Testis (tissue), 2 donors: ENCODE measurements at regions not wholly inside any gene's neighbourhood (a gene's known extent, or its start where the extent isn't known, plus 50 kb on each side); places are given as distances from the start of the nearest gene placed in this dataset.

Experiments used
- DNase-seq: peaks from one replicate; pipeline ENCODE4 v3.0.0-alpha.2; 2019
- H3K27ac ChIP-seq, 2 donors: fragments of 200-600 bp; sonication (generic); one replicate each; pipeline ENCODE4 v1.5.1; 2019
- H3K27me3 ChIP-seq: fragments of 200-600 bp; sonication (generic); one replicate; pipeline ENCODE4 v1.5.1; 2019
- H3K36me3 ChIP-seq: fragments of 200-600 bp; sonication (generic); one replicate; pipeline ENCODE4 v1.5.1; 2017; ENCODE audit warnings: low read depth; ENCODE audit errors: missing control alignments
- H3K4me1 ChIP-seq: fragments of 200-600 bp; sonication (generic); one replicate; pipeline ENCODE4 v1.5.1; 2019
- H3K4me3 ChIP-seq, 2 donors: fragments of 200-600 bp; sonication (generic); one replicate each; pipeline ENCODE4 v1.5.1; 2017 to 2019
- H3K9me3 ChIP-seq: fragments of 200-600 bp; sonication (generic); one replicate; pipeline ENCODE4 v1.5.1; 2017
- POLR2A ChIP-seq: fragments of 450-650 bp; IDR thresholded peaks from one replicate; pipeline ENCODE4 v1.6.1; 2017; ENCODE audit warnings: antibody characterized with exemption, mild to moderate bottlenecking, moderate library complexity
- WGBS, 2 donors: methylation state at CpG; one replicate each; pipeline ENCODE4 v1.1.5; 2018; 5-methylcytosine and 5-hydroxymethylcytosine counted together
- intact Hi-C: fragments of 100-400 bp; cut with DNase I; formaldehyde crosslinking; loops from one replicate; pipeline ENCODE4 v1.15.1; 2023; ENCODE audit warnings: low total_unique reads
- TF ChIP-seq, protein P1 (sequence below), 3 experiments: fragments of 450-650 bp in 2 of 3; fragments of 200-600 bp in 1 of 3; sonication (generic) in 1 of 3; IDR thresholded peaks; one replicate each; pipeline ENCODE4 v1.5.1; 2016 to 2019; ENCODE audit warnings: antibody characterized with exemption in 3 of 3, mild to moderate bottlenecking in 2 of 3, moderate library complexity in 1 of 3

DNA sequence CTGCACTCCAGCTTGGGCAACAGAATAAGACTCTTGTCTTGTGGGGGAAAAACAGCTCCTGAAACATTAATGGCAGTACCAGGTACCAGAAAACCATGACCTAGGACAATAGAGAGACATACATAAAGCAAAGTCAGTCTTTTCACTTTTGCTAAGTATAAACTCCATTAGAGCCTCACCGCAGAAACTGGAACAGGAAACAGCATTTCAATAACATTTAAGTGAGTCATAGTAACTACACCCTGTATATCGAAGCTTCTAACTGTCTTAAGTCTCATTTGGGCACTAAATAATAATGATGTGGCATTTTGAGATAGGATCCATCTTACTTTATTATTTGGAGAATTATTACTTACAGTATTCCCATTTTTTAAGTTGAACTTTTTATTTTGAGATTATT is 517.8 kb upstream of the CELF2 start:
- Histone ChIP-seq H3K9me3 (no peaks in the 10 kb centered on the region), H3K4me1 (no peaks in the 10 kb centered on the region), H3K27me3 (no peaks in the 10 kb centered on the region), H3K4me3 (no peak overlapping the region), H3K36me3 (no peaks in the 10 kb centered on the region), H3K27ac (no peak overlapping the region)
- no peak for TF ChIP-seq POLR2A
- TF ChIP-seq, protein P1, sequence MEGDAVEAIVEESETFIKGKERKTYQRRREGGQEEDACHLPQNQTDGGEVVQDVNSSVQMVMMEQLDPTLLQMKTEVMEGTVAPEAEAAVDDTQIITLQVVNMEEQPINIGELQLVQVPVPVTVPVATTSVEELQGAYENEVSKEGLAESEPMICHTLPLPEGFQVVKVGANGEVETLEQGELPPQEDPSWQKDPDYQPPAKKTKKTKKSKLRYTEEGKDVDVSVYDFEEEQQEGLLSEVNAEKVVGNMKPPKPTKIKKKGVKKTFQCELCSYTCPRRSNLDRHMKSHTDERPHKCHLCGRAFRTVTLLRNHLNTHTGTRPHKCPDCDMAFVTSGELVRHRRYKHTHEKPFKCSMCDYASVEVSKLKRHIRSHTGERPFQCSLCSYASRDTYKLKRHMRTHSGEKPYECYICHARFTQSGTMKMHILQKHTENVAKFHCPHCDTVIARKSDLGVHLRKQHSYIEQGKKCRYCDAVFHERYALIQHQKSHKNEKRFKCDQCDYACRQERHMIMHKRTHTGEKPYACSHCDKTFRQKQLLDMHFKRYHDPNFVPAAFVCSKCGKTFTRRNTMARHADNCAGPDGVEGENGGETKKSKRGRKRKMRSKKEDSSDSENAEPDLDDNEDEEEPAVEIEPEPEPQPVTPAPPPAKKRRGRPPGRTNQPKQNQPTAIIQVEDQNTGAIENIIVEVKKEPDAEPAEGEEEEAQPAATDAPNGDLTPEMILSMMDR (IDR thresholded peaks at IDR 0.05), result no peak
- no peak for DNase-seq
- intact Hi-C loops, result no loop called here
- 69 to 78% methylated on average over 2 of the region's 2 CpGs for WGBS, 2 donors

GRCh38 chr10:10500937-10501336 is 516.7 kb upstream of the CELF2 start:
- DNase-seq, result no peak
- Histone ChIP-seq H3K36me3 (no peaks in the 10 kb centered on the region), H3K27me3 (no peaks in the 10 kb centered on the region), H3K4me3 (no peak overlapping the region), H3K9me3 (no peaks in the 10 kb centered on the region), H3K27ac (no peak overlapping the region), H3K4me1 (no peaks in the 10 kb centered on the region)
- intact Hi-C loops, result no loop called here
- 94 to 97% methylated on average over 2 of the region's 2 CpGs for WGBS, 2 donors
- TF ChIP-seq, protein P1 (IDR thresholded peaks at IDR 0.05), result no peak
- no peak for TF ChIP-seq POLR2A

DNA sequence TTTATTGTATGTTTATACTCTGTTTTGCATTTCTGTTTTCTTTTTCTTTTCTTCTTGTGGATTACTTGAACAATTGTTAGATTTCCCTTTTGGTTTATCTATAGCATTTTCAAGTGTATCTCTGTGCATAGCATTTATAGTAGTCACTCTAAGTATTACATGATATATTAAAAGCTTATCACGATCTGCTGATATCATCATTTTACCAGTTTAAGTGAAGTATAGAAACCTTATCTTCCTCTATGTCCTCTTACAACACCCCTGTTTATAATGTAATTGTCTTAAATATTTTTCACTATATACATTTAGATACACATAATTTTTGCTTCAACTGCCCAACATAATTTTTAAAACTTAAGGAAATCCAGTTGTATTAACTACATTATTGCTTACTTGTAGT is 513.9 kb upstream of the CELF2 start:
- no peaks in the 10 kb centered on the region for H3K4me1 ChIP-seq
- TF ChIP-seq POLR2A, result no peak
- TF ChIP-seq, protein P1 (IDR thresholded peaks at IDR 0.05), result no peak
- intact Hi-C loops, result no loop called here
- H3K27me3 ChIP-seq, result no peaks in the 10 kb centered on the region
- no peaks in the 10 kb centered on the region for H3K9me3 ChIP-seq
- no peak for DNase-seq
- H3K36me3 ChIP-seq, result no peaks in the 10 kb centered on the region
- no peak overlapping the region for H3K4me3 ChIP-seq
- no peak overlapping the region for H3K27ac ChIP-seq
- WGBS, 2 donors, result 75 to 83% methylated on average over 1 of the region's 1 CpG

- no peaks in the 10 kb centered on the region for H3K9me3 ChIP-seq
- H3K4me3 ChIP-seq, result no peak overlapping the region
- DNase-seq, result no peak
- H3K27me3 ChIP-seq, result no peaks in the 10 kb centered on the region
- intact Hi-C loops, result no loop called here
- H3K36me3 ChIP-seq, result no peaks in the 10 kb centered on the region
- no peaks in the 10 kb centered on the region for H3K4me1 ChIP-seq
- 86 to 90% methylated on average over 3 of the region's 3 CpGs for WGBS, 2 donors
- no peak for TF ChIP-seq POLR2A
- TF ChIP-seq, protein P1 (IDR thresholded peaks at IDR 0.05), result no peak
- H3K27ac ChIP-seq, result no peak overlapping the region
Measured at GRCh38 chr10:10508211-10508610, 509.5 kb upstream of the CELF2 start.

DNA sequence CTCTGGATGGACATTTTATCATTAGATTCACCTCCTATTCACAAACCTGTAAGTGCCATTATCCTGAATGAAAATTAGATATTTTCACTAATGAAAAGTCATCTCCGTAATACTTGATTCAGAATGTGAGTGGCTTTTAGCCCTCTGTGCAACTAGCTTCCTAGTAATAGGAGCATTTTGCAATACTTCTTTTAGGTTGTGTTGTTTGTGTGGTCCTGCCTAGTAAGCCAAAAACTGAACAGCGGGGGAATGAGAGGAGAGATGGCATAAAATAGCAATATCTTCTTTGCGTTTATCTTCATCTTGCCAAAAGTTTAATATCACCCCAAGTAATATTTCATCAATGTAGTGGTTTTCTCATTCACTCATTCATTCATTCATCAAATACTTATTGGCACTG is 507.5 kb upstream of the CELF2 start:
- no peaks in the 10 kb centered on the region for H3K36me3 ChIP-seq
- no peak for DNase-seq
- intact Hi-C loops, result no loop called here
- no peaks in the 10 kb centered on the region for H3K27me3 ChIP-seq
- H3K4me1 ChIP-seq, result no peaks in the 10 kb centered on the region
- no peak overlapping the region for H3K27ac ChIP-seq
- no peaks in the 10 kb centered on the region for H3K9me3 ChIP-seq
- WGBS, 2 donors, result 81 to 97% methylated on average over 3 of the region's 3 CpGs
- TF ChIP-seq, protein P1 (IDR thresholded peaks at IDR 0.05), result no peak
- TF ChIP-seq POLR2A, result no peak
- no peak overlapping the region for H3K4me3 ChIP-seq
